ENCODE measurements at regions not wholly inside any gene's neighbourhood (a gene's known extent, or its start where the extent isn't known, plus 50 kb on each side); places are given as distances from the start of the nearest gene placed in this dataset.
"Not testable (repeated sequence)": the region's sequence is repeated elsewhere in the genome, so short reads cannot be mapped to it uniquely, and the experiment has no call there.

DNA sequence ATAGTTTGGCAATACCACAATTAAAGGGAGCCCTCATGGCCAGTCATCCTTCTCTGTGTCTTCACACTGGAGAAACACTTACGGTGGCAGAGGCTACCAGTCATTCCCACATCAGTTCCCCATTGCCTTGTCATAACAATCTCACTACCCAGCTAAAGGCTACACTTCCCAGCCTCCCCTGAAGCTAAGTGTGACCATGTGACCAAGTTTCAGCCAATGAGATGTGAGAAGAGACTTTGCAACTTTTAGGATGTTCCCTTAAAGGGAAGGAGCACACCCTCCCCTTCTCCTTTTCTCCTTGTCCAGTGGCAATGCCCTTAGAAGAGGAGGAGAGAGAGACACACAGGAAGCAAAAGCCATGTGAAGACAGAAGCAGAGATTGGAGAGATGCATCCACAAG, 89.0 kb upstream of the RAB12 start:
- no peak for DNase-seq
- no peak for TF ChIP-seq POLR2A (IDR thresholded peaks at IDR 0.05)
- TF ChIP-seq, protein P1, sequence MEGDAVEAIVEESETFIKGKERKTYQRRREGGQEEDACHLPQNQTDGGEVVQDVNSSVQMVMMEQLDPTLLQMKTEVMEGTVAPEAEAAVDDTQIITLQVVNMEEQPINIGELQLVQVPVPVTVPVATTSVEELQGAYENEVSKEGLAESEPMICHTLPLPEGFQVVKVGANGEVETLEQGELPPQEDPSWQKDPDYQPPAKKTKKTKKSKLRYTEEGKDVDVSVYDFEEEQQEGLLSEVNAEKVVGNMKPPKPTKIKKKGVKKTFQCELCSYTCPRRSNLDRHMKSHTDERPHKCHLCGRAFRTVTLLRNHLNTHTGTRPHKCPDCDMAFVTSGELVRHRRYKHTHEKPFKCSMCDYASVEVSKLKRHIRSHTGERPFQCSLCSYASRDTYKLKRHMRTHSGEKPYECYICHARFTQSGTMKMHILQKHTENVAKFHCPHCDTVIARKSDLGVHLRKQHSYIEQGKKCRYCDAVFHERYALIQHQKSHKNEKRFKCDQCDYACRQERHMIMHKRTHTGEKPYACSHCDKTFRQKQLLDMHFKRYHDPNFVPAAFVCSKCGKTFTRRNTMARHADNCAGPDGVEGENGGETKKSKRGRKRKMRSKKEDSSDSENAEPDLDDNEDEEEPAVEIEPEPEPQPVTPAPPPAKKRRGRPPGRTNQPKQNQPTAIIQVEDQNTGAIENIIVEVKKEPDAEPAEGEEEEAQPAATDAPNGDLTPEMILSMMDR (IDR thresholded peaks at IDR 0.05), result no peak
- H3K27me3 ChIP-seq, result no peaks in the 10 kb centered on the region
- H3K36me3 ChIP-seq, result no peaks in the 10 kb centered on the region
- intact Hi-C loops (cut with DNase I; ENCODE audit: low total_unique reads), result no loop called here
- H3K27ac ChIP-seq, result no peak overlapping the region
- no peaks in the 10 kb centered on the region for H3K9me3 ChIP-seq
- H3K4me3 ChIP-seq, result no peak overlapping the region
- H3K4me1 ChIP-seq, result no peaks in the 10 kb centered on the region

DNA sequence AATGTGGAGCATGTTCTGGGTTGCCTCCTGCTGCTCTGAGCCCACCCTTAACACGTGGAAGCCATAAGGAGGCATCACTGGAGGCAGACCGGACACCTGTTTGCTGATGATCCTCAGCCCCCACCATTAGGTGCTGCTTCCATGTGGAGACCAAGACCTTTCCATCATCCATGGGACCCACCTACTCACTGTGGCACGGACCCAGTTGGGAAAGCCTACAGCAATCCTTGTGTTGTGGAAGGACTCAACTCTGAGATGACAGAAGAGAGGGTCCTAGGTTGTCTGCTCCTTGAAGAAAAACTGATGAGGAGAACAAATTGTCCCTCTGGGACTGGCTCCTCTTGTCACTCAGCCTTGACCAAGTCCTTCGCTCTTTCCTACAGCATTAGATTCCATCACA, 86.5 kb upstream of the RAB12 start:
- no peak for DNase-seq
- Histone ChIP-seq H3K4me3 (no peak overlapping the region), H3K9me3 (no peaks in the 10 kb centered on the region), H3K36me3 (no peaks in the 10 kb centered on the region), H3K4me1 (no peaks in the 10 kb centered on the region), H3K27me3 (no peaks in the 10 kb centered on the region), H3K27ac (no peak overlapping the region)
- intact Hi-C loops (cut with DNase I; ENCODE audit: low total_unique reads), result no loop called here
- TF ChIP-seq, protein P1 (IDR thresholded peaks at IDR 0.05), result no peak
- TF ChIP-seq POLR2A (IDR thresholded peaks at IDR 0.05), result no peak

DNA sequence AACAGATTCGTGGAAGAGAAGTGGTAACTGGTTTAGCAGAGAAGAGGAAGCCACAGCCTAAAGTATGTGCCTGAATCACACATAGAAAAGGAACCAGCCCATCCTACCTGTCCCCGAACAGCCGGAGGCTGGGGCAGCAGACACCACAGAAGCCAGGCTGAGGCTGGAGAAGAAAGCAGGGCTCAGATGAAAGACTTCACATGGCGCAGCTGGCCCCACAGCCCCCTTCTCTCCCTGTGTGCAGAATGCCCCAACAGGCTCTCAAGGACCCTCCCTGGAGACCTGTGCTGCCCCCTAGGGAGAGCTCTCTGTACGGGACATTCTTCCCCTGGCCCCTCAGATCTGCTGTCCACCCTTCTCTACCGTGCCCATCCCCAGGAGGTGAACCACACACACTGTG, 83.5 kb upstream of the RAB12 start:
- Histone ChIP-seq H3K27me3 (no peaks in the 10 kb centered on the region), H3K27ac (no peak overlapping the region), H3K4me1 (no peaks in the 10 kb centered on the region), H3K9me3 (no peaks in the 10 kb centered on the region), H3K4me3 (no peak overlapping the region), H3K36me3 (no peaks in the 10 kb centered on the region)
- TF ChIP-seq, protein P1 (IDR thresholded peaks at IDR 0.05), result no peak
- no peak for TF ChIP-seq POLR2A (IDR thresholded peaks at IDR 0.05)
- intact Hi-C loops (cut with DNase I; ENCODE audit: low total_unique reads), result no loop called here
- no peak for DNase-seq

DNA sequence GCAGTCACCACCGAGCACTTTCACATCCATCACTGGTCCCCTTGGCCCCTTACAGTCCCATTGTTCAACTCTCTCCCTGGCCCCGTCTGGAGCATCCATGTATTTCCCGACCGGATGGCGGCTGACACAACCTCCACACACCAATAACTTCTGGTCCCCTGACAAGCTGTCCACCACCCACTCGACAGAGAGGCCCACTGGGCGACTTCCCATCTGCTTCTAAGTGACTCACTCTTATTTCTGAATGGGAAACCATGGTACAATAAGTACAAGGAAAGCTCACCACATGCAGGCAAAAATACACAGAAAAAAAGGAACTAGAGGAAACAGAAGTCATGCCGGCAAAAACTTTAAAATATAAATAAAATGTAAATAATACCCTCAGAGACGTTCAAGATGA, 82.9 kb upstream of the RAB12 start:
- H3K36me3 ChIP-seq, result no peaks in the 10 kb centered on the region
- TF ChIP-seq POLR2A (IDR thresholded peaks at IDR 0.05), result no peak
- TF ChIP-seq, protein P1 (IDR thresholded peaks at IDR 0.05), result no peak
- intact Hi-C loops (cut with DNase I; ENCODE audit: low total_unique reads), result no loop called here
- no peak overlapping the region for H3K27ac ChIP-seq
- H3K4me3 ChIP-seq, result no peak overlapping the region
- H3K4me1 ChIP-seq, result no peaks in the 10 kb centered on the region
- no peak for DNase-seq
- no peaks in the 10 kb centered on the region for H3K27me3 ChIP-seq
- H3K9me3 ChIP-seq, result no peaks in the 10 kb centered on the region

DNA sequence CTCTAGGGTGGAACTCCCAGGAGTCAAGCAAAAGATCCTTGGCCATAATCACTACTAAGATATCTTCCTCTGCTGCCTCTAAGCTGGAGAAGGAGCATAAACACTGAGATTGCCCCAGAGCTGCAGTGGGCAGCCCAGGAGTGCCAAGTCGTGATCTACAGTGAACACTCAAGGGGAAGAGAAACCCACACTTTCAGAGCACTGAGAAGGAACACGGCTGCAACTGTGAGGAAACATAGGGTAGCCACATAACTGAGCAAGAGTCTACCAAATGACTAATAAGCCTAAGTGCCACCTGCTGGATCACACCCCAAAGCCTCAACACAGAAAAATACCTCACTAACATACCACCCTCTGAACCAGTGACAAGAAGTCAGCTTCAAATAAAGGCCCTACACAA, 79.6 kb upstream of the RAB12 start:
- H3K4me3 ChIP-seq, result no peak overlapping the region
- H3K27ac ChIP-seq, result no peak overlapping the region
- no peaks in the 10 kb centered on the region for H3K27me3 ChIP-seq
- peaks cover 0 to 4% of the 10 kb centered on the region in 2 donors for H3K9me3 ChIP-seq
- intact Hi-C loops (cut with DNase I; ENCODE audit: low total_unique reads), result no loop called here
- TF ChIP-seq POLR2A (IDR thresholded peaks at IDR 0.05), result no peak
- TF ChIP-seq, protein P1 (IDR thresholded peaks at IDR 0.05), result no peak
- H3K4me1 ChIP-seq, result no peaks in the 10 kb centered on the region
- no peaks in the 10 kb centered on the region for H3K36me3 ChIP-seq
- no peak for DNase-seq

DNA sequence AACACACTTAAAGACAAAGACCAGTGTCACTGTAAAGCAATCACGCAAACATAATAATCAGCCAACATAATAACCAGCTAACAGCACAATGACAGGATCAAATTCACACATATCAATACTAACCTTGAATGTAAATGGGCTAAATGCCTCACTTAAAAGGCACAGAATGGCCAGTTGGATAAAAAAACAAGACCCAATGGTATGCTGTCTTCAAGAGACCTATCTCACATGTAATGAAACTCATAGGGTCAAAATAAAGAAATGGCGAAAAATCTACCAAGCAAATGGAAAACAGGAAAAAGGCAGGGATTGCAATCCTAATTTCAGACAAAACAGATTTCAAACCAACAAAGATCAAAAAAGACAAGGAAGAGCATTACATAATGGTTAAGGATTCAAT, 78.2 kb upstream of the RAB12 start:
- H3K4me3 ChIP-seq; H3K27me3 ChIP-seq; H3K4me1 ChIP-seq; H3K9me3 ChIP-seq; H3K27ac ChIP-seq; H3K36me3 ChIP-seq; DNase-seq; intact Hi-C loops (cut with DNase I; ENCODE audit: low total_unique reads): not testable (repeated sequence)

Measured in uterus (tissue), 3 donors.